Stimulated activated CD8-positive, alpha-beta memory T cell treated with anti-CD3 and anti-CD28 coated beads, Interleukin-7, amount 100 ng/mL, for 24 hours (primary cell): ENCODE measurements at regions not wholly inside any gene's neighbourhood (a gene's known extent, or its start where the extent isn't known, plus 50 kb on each side); places are given as distances from the start of the nearest gene placed in this dataset.

Experiments
- DNase-seq: peaks from one replicate; pipeline ENCODE4 v3.0.0-alpha.2; 2020; ENCODE audit warnings: low read depth

DNA sequence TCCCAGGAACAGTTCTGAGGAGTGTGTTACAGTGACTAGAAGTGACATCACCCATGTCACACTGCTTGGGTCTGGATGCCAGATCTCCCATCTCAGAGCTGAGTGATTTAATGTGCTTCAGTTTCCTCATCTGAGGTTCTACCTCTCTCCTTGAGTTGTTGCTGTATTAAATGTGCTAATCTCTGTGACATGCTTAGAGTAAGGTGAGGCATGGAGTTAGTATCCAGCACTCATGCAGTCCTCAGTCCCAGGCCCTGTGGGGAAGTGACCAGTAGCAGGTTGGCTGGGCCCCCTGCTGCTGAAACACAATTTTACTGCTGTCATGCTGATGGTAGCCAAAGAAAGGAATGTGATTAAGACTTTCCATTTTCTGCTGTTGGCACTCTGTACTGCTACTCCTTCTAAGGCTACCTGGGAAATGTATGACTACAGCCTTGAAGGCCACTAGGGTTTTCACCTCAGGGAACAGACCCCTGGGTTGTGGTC, 639.6 kb downstream of the MID1IP1 start:
- no peak for DNase-seq

DNA sequence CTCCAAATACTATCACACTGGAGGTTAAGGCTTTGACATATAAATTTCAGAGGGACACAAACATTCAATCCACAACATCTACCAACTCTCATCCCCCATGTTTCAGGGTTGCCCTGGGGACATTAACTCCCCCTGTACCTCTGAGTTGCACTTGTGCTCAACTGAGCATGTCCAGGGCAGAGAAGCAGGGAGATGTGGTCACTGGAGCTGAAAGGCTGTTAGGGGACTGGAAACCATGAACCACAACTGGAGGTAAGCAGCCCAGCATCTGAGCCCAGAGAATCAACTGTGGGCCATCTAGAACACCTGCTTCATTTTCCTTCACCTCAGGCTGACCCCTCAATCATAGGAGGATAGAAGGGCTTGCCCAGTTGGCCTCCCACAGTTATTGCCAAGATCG, 641.1 kb downstream of the MID1IP1 start:
- no peak for DNase-seq

DNA sequence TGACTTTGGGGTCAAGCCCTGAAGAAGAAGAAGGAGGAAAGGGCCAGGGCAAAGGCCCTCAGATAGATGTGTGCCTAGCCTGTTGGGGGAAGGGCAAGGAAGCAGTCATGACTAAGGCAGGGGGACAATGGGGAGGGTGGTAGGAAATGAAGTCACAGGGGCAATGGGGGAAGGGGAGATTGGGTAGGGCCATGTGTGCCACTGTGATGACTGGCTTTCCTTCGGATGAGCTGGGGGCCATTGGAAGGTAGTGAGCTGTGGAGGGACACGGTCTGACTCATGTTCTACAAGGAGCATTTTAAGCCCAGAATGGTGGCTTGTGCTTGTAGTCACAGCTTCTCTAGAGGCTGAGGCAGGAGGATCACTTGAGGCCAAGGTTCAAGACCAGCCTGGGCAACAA, 642.0 kb downstream of the MID1IP1 start:
- DNase-seq: no peak

DNA sequence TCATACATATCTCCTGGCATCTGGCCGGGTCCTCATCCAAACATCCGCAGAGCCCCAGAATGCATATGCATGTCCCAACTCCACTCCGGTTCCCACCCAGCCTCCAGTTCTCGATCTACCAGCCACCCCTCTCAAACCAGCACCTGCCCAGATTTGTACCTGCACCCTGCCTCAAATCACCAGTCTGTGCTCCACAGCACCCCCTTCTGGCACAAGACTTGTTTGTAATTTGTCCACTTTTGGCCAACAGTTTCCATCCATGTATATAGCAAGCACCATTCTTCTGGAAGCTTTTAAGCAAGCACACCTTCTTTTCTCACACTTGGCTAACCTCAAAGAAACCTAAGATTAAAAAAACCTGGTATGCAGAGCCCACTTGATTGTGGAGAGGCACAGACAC, 644.1 kb downstream of the MID1IP1 start:
- peak; percentile 11 for DNase-seq

DNA sequence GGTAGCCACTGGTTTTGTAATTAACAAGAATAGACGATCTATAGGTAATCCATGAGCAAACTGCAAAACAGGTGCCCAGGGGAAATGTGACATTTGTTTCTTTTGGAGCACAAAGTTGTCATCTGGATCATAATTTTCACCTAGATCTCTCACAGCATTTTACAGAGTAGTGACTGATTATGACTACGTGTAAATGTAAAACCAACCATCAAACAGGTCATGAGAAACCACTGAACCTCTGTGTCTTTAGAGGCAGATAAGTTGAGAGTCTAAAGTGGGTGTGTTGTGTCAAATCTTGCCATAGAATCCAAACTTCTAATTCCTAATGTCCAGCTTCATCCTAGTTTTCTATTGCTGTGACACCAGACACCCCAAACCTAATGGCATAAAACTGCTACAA, 648.1 kb downstream of the MID1IP1 start:
- DNase-seq: no peak

DNA sequence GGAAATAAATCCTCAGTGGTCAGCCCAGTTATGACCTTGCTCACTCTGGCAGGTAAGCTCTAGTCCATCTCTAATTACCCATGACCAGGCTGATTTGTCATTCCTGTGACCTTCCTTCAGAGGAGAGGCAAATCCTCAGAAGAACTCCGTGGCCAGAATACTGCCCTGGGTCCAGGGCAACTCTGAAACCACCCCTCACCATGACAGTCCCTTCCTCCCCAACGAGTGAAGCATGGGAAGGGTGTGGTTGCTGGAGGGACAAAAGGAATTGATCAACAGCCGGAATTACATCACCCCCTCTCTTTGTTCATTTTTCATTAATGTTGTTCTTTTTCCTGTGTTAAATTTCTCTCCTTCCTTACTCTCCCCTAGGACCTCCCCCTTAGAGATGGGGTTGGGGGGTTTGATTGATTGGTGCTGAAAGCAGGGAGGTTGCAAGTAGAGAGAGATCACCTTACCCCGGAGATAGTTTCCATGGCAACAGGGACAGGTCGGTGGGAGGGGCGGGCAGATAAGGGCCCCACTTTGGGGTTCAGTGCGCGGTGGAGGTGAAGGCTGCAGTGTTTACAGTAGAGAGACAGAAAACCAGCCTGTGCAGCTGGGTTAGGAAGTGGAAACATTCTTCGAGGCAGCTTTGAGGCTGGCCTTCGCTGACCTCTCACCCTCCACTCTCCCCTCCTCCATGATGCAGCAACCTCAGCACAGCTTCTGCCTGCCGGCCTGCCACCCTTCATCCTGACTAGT, 647.4 kb downstream of the BCOR start:
- DNase-seq: no peak

DNA sequence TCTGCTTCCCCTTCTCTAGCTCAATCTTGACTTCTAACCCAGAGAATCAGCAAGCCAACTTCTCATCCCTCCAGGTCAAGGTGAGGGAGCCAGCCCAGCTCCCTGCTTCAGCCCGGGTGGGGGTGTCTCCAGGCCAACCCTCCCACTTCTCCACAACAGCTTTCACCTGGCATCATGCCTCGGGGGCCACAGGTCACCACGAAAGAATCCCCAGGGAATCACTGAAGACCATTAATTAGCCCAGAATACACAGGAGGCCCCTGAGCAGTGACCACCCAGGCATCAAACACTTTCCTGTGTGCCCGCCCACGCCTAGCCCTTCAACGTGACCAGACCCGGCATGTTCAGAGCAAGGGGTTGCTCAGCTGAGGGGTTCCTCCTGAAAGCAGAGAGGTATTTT, 646.7 kb downstream of the BCOR start:
- no peak for DNase-seq

DNA sequence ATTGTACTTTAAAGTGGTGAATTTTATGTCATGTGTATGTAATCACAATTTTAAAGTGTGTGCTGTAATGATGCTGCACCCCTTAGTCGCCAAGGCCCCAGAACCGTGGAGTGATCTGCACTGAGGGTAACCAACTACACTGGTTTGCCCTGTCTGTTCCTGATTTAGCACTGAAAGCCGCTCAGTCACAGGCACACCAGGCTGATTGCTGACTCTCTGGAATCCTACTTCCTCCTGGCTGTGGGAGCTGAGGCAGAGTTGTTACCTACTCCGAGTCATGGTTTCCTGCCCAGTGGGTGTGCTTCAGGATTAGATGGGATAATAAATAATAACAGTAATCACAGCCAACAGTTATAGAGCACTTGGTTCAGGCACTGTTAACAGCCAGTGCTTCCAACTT, 645.4 kb downstream of the BCOR start:
- no peak for DNase-seq

DNA sequence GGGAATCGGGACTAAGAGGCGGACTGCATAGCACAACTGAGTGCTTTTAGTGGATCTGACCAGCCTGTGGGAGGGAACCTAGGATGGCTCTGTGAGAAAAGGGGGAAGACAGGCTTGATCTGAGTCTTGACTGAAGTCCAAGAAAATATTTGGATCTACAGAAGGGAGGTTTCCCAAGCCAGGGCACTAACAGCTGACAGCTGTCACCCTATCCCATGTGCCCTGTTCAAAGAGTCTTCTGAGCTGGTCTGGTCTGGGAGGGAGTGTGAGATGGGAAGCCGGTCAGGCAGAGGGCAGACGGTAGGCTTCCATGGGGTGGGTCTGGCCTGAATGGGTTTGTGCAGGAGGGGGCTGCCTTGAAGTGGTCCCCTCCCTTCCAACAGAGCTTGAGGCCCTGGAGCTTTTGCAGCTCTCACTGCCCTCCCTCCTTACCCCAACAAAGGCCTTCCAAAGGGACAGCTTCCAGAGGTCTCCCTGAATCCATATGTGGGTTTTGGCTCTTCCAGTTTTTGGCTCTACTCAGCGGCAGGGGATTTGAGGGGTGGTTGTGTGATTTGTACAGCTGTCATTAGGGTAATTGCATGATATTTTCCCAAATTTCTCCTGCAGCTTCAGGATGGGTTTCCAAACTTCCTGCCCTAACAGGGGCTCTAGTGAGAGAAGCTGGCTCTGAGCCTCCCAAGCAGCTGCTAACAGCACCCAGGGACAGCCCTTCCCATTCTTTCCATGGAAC, 643.7 kb downstream of the BCOR start:
- DNase-seq: no peak

DNA sequence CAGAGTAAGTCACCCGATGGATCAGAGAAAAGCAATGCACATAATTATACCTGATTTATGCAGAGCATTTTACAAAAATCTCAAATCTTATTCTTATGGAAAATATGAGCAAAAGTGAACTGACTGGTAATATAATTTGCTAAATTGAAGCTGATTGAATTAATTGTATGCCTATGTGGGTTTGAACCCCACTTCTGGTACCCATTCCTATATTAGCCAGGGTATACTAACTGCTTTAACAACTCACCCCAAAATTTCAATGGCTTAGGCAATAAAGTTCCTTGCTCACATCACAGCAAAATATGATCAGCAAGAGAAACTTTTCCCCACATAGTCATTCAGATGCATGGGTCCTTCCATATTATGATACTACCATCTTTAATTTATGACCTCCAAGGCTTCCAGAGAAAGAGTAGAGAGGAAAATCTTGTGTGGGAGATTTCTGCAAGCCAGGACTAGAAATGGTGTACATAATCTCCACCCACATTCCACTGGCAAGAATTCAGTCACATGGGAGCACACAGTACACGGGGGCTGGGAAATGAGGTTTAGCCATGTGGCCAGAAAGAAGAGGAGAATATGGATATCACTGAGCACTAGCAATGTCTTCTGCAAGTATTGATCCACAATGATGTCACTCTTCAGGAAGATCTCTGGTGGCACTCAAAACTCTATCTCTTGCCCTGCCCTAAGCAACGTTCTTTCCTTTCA, 640.7 kb downstream of the BCOR start:
- no peak for DNase-seq

DNA sequence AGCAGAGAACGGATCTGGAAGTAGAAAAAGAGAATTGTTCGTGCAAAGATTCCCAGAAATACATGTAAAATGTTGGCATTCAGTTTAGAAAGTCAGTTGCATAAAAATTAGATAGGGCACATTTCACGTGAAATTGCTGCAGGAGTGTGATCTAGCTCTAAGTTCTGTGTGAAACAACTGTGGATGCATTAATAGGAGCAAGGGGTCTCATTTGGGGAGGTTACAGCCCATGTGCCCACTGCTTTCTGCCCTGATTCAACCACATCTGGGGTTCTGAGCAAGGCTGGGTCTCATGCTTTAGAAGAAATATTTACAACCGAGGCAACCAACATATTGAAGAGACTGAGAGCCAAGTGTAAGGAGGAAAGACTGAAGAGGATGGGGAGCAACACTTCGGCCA, 639.0 kb downstream of the BCOR start:
- no peak for DNase-seq

DNA sequence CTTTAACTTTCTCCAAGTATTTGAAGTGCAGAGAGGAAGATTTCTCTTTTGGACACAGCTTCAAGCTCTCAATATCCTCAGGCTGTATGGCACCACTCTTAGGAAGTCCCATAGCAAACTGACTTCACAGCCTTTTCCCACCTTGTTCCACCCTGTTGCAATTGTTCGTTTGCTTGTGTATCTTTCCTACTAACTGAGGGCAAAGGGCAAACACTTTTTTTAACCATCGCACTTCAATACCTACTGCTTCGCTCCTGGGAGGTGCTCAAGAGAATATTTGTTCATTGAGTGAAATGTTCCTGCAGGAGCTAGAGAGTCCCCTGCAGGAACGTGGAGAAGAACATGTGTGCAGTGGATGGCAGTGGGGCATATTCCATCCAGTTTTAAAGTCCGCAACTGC, 638.6 kb downstream of the BCOR start:
- no peak for DNase-seq

DNA sequence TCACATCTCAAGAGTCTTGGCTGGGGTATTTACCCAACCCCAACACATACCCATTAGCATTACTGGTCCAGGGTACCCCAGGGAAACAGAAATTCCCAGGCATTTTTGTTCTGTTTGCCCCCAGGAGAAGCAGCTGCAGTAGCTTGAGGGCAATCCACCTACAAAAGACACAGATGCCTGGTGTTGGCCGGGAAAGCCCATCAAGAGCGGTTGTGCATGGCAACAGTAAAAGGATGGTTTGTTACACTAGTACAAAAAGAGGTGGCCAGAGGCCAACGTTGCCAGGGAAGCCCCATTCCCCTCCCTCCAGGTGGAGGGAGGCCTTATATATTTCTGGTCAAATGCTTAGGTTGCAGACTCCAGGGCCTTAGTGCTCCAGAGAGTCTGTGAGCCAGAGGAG, 637.8 kb downstream of the BCOR start:
- DNase-seq: no peak

DNA sequence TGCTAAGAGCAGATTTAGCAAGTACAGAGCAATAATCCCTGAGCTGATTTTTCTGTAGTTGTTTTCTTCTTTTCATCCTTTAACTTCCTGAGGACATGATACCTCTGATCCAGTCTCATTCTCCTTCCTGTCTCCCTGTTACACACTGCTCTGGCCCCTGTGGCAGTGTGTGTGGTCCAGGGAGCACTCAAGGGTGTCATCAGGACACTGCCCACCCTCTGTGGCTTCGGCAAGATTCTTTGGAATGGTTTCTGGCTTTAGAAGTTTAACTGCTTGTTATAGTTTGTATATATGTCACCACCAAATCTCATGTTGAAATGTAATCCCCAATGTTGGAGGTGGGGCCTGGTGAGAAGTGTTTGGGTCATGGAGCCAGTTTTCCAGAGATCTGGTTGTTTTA, 637.3 kb downstream of the BCOR start:
- DNase-seq: no peak

DNA sequence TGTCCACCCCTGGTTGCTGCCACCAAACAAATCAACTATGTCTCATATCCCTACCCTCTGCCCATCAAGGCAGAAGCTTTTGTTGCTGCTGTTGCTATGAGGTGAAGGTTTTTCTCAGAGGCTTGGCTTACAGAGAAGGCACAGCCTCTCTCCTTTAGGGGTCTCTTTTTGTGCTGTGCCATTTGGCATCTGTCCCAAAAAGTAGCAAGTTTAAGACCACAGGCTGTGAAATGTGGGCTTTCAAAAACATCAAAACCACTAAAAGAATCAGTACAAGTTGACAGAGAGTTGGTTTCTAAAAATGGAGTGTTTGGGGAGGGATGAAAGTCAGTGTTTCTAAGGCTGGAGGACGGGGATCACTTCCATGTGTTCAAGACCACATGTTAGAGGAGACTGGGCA, 634.9 kb downstream of the BCOR start:
- DNase-seq: no peak

DNA sequence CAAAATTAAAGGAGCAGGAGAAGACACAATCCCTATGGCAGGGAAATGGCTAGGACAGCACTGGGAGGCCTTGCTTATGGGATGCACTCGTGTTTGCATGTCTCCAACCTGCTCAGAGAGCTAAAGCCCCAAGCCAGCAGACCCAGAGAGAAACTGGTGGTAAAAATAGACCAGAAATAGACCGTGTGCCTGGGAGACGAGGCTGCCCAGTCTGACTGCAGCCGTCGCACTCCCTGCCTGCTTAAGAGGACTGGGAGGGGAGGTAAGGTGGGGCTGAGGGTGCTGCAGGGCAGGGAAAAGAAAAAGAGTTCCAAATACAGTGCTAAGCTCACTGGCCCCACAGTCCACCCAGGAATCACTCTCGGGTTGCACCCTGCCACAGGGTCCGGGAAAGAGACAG, 633.5 kb downstream of the BCOR start:
- no peak for DNase-seq

DNA sequence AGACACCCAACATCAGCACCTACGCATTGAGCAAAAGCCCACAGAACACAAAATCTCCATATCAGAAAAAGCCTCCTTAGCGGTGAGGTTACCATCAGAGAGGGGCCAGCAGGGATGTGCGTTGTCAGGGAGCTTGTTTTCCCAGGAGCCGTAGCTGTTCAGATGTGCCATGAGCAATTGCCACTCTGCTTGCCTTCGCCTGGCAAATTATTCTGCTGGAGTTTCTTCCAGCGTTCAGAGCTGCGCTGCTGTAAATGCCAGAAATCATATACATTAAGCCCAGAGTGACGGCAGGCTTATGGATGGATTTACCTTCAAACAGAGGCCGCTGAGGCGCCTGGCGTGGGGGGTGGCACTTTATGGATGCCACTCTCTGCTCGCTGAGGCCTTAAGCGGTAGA, 632.3 kb downstream of the BCOR start:
- DNase-seq: no peak

DNA sequence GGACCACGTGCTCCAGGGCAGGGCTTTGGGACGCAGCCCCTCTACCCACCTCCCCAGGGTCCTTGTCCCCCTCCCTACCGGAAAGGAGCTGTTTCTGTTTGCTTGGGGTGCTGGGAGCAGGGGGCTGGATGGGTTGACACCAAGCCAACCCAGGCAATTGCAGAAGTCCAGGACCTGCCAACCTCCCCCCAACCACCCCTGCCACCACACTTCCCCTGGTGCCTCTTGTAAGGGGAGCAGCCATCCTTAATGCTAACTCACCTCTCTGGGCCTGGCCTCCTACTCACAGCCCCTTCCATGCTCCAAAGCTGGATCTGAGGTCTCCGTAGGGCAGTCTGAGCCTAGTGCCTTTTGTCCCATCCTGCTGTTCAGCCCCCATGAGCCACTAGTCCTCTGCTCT, 631.9 kb downstream of the BCOR start:
- no peak for DNase-seq

DNA sequence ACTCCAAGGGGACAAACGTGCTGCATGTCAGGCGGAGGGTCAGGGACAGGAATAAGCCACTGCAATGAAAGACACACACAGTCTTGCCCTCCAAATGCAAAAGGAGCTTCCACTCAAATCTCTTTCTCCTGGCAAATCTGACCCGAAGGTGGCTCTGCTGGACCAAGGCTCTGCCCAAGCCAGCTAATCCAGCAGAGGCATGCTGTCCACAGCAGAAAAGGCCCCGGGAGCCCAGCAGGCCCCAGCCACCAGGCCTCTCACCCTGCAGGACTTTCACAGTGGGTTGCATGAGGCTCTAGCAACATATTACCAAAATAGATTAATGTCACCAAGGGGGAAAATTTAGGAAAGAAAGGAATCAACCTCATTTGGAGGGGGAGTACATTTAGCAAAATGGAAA, 628.6 kb downstream of the BCOR start:
- no peak for DNase-seq

DNA sequence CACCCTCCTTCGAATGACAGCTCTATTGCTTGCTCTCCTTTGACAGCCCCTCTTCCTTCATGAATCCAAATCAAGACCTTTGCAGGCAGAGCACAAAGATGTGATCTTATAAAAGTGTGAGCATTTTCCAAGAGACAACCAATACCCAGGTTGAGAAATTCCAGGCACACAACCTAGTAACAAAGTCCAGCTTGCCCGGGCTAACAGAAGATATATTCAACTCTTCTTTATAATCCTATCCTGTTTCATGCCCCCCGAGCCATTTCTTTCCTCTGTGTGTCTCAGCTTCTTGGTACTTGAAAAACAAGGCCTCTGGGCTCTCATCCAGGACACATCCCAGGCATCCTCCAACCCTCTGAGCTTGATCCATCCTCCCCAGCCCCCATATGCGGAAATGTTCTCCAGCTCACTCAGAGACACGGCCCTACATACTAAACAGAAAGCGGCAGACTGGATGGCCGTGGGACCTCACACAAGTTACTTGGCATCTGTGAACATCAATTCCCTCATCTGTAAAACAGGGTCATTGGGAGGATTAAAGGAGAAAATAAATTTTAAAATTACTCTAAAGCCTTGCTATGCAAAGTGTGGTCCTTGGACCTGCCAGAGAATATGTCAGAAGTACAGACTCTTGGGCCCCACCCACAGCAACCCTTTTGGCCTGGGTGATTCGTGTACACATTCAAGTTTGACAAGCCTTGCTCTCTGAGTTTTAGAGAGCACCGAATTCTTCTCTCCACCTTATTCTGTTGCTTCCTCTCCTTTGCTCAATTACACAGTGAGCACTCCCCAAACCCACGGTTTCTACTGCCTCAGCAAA, 627.0 kb downstream of the BCOR start:
- no peak for DNase-seq

DNA sequence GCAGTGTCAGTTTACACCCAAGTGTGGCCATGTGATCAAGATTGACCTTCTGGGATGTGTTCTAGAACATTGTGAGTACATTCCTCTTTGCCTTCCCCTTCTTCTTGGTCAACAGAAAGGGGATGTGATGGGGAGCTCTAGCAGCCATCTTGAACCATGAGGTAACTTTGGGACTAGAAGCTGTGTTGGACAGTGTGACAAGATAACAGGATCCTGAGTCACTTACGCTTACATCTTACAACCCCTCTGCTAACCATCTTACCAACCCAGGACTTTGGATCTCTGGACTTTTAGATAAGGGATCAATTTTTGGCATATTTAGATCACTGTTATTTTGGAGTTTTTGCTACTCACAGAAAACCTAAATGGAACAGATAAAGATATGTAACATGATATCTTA, 625.6 kb downstream of the BCOR start:
- DNase-seq: no peak

DNA sequence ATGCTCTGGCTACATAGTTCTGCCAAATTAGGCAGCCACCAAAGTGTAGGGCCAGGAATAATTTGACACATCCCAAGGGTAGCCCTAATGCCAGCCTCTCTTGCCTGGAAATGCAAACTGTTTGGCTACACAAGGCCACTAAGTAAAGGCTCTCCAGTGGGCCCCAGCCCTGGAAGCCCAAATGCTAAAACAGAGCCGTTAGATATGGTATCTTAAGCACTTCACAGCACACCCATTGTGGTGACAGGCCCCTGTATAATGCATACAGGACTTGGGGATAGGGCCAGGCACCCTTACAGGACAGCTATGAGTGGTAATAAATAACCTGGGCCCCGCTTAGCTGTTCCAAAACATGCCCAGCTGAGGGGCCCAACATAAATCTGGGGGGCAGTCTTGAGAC, 623.9 kb downstream of the BCOR start:
- DNase-seq: no peak
